GM19372 (cell line): ENCODE measurements at regions not wholly inside any gene's neighbourhood (a gene's known extent, or its start where the extent isn't known, plus 50 kb on each side); places are given as distances from the start of the nearest gene placed in this dataset.

Experiments used
- ATAC-seq: cut with Tn5 transposase; IDR thresholded peaks from one replicate; pipeline ENCODE4 v1.9.1; 2021; ENCODE audit warnings: mild to moderate bottlenecking, low read depth, moderate library complexity; ENCODE audit not compliant: unreplicated experiment

- ATAC-seq = no peak
Measured at GRCh38 chr3:18780959-18781358, 355.8 kb upstream of the SATB1 start.

GRCh38 chr3:18779704-18780103 lies 354.6 kb upstream of the SATB1 start:
- ATAC-seq = no peak

GRCh38 chr3:18778598-18778997 lies 353.5 kb upstream of the SATB1 start:
- no peak for ATAC-seq

GRCh38 chr3:18778094-18778493 lies 353.0 kb upstream of the SATB1 start:
- no peak for ATAC-seq

GRCh38 chr3:18775501-18775900 lies 350.4 kb upstream of the SATB1 start:
- no peak for ATAC-seq

- ATAC-seq = no peak
Measured at GRCh38 chr3:18774319-18775088, 349.4 kb upstream of the SATB1 start.

GRCh38 chr3:18772699-18773305 lies 347.7 kb upstream of the SATB1 start:
- no peak for ATAC-seq

GRCh38 chr3:18771931-18772330 lies 346.8 kb upstream of the SATB1 start:
- ATAC-seq = no peak

GRCh38 chr3:18770800-18771199 lies 345.7 kb upstream of the SATB1 start:
- no peak for ATAC-seq

GRCh38 chr3:18767756-18768303 lies 342.7 kb upstream of the SATB1 start:
- ATAC-seq = no peak

- no peak for ATAC-seq
Measured at GRCh38 chr3:18766974-18767373, 341.8 kb upstream of the SATB1 start.

- ATAC-seq = no peak
Measured at GRCh38 chr3:18765662-18766061, 340.5 kb upstream of the SATB1 start.

- ATAC-seq = no peak
Measured at GRCh38 chr3:18765161-18765560, 340.0 kb upstream of the SATB1 start.

GRCh38 chr3:18761530-18761929 lies 336.4 kb upstream of the SATB1 start:
- ATAC-seq = no peak

GRCh38 chr3:18758047-18758704 lies 333.0 kb upstream of the SATB1 start:
- ATAC-seq = peak; percentile 92

GRCh38 chr3:18757476-18757875 lies 332.3 kb upstream of the SATB1 start:
- no peak for ATAC-seq

- ATAC-seq = no peak
Measured at GRCh38 chr3:18752273-18752934, 327.3 kb upstream of the SATB1 start.

- ATAC-seq = no peak
Measured at GRCh38 chr3:18751514-18751913, 326.4 kb upstream of the SATB1 start.

- no peak for ATAC-seq
Measured at GRCh38 chr3:18747383-18747782, 322.2 kb upstream of the SATB1 start.

- ATAC-seq = no peak
Measured at GRCh38 chr3:18745472-18745871, 320.3 kb upstream of the SATB1 start.

GRCh38 chr3:18744472-18744871 lies 319.3 kb upstream of the SATB1 start:
- ATAC-seq = no peak
